HG03097 (cell line): ENCODE measurements at regions not wholly inside any gene's neighbourhood (a gene's known extent, or its start where the extent isn't known, plus 50 kb on each side); places are given as distances from the start of the nearest gene placed in this dataset.
"Not testable (repeated sequence)": the region's sequence is repeated elsewhere in the genome, so short reads cannot be mapped to it uniquely, and the experiment has no call there.

ENCODE experiments used
- ATAC-seq: cut with Tn5 transposase; IDR thresholded peaks from one replicate; pipeline ENCODE4 v1.9.1; 2021; ENCODE audit not compliant: unreplicated experiment, low FRiP score

- no peak for ATAC-seq
These were observed 1094.8 kb downstream of the SUCLG1 start for GRCh38 chr2:83364264-83364663.

- not testable (repeated sequence) for ATAC-seq
These were observed 1095.9 kb downstream of the SUCLG1 start for GRCh38 chr2:83363138-83363537.

- ATAC-seq, result no peak
These were observed 1099.7 kb downstream of the SUCLG1 start for GRCh38 chr2:83359336-83359735.

GRCh38 chr2:83342860-83343329 is 1116.2 kb downstream of the SUCLG1 start:
- ATAC-seq, result no peak

GRCh38 chr2:83340424-83340823 is 1118.7 kb downstream of the SUCLG1 start:
- no peak for ATAC-seq

- not testable (repeated sequence) for ATAC-seq
These were observed 1119.1 kb downstream of the SUCLG1 start for GRCh38 chr2:83339942-83340341.

- no peak for ATAC-seq
These were observed 1127.3 kb downstream of the SUCLG1 start for GRCh38 chr2:83331810-83332209.

GRCh38 chr2:83323038-83323437 is 1136.0 kb downstream of the SUCLG1 start:
- no peak for ATAC-seq

- ATAC-seq, result no peak
These were observed 1139.0 kb downstream of the SUCLG1 start for GRCh38 chr2:83320053-83320452.

- no peak for ATAC-seq
These were observed 1153.2 kb downstream of the SUCLG1 start for GRCh38 chr2:83305758-83306378.

- ATAC-seq, result no peak
These were observed 1168.0 kb downstream of the SUCLG1 start for GRCh38 chr2:83291083-83291482.

GRCh38 chr2:83282841-83283240 is 1176.2 kb downstream of the SUCLG1 start:
- no peak for ATAC-seq

GRCh38 chr2:83282043-83282795 is 1176.9 kb downstream of the SUCLG1 start:
- no peak for ATAC-seq

GRCh38 chr2:83280391-83280790 is 1178.7 kb downstream of the SUCLG1 start:
- no peak for ATAC-seq

- no peak for ATAC-seq
These were observed 1185.8 kb downstream of the SUCLG1 start for GRCh38 chr2:83273322-83273721.

GRCh38 chr2:83261591-83262136 is 1197.4 kb downstream of the SUCLG1 start:
- ATAC-seq, result no peak

- ATAC-seq, result no peak
These were observed 1205.2 kb downstream of the SUCLG1 start for GRCh38 chr2:83253848-83254247.

GRCh38 chr2:83251321-83251872 is 1207.7 kb downstream of the SUCLG1 start:
- ATAC-seq, result no peak

GRCh38 chr2:83245806-83246537 is 1213.1 kb downstream of the SUCLG1 start:
- ATAC-seq, result not testable (repeated sequence)

- no peak for ATAC-seq
These were observed 1218.5 kb downstream of the SUCLG1 start for GRCh38 chr2:83240611-83241010.

- ATAC-seq, result no peak
These were observed 1221.0 kb downstream of the SUCLG1 start for GRCh38 chr2:83238111-83238510.
